HG03520 (cell line): ENCODE measurements at regions not wholly inside any gene's neighbourhood (a gene's known extent, or its start where the extent isn't known, plus 50 kb on each side); places are given as distances from the start of the nearest gene placed in this dataset.

Experiments
- ATAC-seq: cut with Tn5 transposase; IDR thresholded peaks from one replicate; pipeline ENCODE4 v1.9.1; 2021; ENCODE audit warnings: mild to moderate bottlenecking, moderate library complexity; ENCODE audit not compliant: unreplicated experiment

DNA sequence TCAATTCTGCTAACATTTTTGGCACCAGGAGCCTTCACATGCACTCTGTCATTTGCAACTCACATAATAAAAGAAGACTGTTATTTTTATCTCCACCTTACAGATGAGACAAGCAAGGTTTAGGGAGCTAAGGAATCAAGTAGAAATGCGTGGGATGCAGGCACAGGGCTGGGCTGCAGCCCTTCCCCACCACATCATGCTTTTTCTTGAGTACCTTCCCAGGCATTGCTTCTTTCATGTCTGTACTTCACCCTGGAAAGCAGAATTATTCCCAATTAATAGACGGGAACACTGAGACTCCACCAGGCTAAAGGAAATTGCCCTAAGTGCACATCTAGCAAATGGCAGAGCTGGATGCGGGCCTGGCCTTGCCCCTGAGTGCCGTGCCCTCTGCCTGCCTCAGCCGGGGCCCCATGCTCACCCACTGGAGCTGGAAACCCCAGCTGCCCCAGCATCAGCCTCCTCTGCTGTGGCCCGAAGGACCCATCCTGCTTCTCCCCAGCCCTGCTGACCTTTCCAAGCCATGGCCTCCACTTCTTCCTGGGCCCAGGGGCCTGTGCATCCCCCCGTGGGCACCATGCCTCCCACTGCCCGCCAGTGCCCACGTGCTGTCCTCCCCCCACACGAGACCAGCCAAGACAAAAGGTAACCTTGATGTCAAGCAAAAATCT lies 257.5 kb downstream of the TOMM20 start:
- no peak for ATAC-seq

DNA sequence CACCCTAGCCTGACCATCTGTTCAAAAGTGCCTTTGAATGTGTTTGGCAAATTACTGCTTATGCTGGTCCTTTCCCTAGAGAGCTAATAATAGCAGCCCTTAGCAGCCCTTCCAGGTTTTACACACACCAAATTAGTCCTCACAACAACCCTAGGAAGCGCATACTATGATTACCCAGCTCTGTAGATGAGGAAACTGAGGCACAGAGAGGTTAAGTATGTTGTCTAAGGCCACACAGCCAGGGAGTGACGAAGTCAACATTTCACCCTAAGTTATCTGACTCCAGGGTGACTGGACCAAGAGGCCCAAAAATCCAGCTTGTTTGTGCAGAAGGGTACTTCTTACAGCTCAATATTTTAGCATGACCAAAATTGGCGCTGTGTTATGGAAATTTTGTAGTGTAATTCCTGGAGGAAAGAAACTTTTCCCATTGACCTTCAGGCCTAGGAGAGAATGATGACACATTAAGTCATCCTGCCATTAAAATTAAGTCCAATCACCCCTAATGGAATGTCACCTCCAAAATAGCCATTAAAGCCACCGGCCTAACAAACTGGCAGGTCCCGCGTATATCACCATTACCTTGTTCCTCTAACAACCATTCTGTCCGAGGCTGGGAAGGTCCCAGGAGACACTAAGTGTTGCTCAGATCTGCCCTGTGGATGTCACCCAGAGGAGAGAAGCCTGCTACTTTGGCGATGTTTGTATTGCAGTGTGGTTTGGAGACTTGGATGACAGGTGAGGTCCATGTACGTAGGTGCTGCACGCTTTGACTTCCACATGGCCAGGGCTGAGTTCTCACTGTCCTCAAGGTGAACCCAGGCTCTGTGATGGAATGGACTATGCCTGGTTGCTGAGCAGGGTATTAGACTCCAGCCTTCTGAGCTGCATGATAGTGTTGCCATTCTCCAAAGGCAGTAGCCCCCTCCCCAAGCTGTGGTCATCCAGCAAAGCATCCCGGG lies 258.3 kb downstream of the TOMM20 start:
- no peak for ATAC-seq

DNA sequence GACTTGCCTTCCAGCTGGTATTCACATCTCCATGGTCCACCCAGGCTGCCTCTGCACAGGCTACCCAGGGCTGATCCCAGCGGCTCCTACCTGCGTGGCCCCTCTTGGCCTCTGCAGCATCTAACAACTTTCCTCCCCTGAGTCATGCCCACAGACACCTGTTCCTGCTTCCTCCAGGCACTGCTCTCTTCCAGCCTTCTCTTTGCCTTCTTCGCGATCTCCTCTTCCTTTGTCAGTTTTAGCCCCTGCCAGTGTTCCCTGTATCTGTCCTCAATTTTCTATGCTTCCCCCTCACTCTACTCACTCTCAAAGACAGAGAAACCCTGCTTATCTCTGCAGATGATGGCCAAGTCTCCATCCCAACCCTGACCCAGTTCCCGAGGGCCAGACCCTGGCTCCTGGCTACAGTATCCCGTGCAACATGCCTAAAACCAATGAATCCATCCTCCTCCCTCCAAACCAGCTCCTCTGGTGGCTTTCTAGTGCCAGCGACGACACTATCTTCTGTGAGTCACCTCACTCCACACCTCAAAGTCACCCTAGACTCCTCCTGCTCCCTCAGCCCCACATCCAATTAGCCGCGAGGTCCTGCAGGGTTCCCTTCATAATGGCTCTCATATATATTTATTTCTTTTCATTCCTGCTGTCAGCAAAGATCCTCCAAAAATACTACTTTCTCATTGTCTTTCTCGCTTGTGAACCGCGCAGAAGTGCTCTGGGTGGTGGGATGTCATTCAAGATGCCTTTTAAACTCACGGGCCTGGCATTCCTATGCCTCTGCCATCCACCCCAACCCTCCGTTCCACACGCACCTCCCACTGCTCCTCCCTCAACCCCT lies 259.2 kb downstream of the TOMM20 start:
- ATAC-seq = no peak

DNA sequence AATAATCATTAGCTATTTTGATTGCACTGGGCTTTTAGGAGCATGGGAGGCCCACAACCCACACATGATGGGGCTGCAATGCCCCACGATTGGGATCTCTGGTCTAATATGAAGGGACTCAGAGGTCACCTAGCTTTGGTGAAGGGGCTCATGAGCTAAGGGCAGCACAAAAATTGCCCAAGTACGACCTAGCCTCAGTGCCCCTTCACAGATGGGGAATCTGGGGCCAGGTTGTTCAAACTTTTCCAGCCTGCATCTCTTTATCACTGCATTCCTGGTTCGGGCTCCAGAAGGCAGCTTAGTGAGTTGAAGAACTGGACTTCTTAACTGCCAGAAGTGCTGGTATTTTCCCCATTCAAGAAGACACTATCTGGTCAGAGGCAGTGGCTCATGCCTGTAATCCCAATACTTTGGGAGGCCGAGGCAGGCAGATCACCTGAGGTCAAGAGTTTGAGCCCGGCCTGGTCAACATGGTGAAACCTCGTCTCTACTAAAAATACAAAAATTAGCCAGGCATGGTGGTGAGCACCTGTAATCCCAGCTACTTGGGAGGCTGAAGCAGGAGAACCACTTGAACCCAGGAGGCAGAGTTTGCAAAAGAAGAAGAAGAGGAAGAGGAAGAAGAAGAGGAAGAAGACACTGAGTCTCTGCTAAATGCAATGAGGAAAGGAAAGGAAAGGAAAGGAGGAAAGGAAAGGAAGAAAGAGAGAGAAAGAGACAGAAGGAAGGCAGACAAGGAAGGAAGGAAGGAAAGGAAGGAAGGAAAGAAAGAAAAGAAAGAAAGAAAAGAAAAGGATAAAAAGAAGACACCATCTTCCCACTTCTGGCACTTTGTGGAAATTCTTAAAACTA lies 258.5 kb upstream of the IRF2BP2 start:
- ATAC-seq = no peak

DNA sequence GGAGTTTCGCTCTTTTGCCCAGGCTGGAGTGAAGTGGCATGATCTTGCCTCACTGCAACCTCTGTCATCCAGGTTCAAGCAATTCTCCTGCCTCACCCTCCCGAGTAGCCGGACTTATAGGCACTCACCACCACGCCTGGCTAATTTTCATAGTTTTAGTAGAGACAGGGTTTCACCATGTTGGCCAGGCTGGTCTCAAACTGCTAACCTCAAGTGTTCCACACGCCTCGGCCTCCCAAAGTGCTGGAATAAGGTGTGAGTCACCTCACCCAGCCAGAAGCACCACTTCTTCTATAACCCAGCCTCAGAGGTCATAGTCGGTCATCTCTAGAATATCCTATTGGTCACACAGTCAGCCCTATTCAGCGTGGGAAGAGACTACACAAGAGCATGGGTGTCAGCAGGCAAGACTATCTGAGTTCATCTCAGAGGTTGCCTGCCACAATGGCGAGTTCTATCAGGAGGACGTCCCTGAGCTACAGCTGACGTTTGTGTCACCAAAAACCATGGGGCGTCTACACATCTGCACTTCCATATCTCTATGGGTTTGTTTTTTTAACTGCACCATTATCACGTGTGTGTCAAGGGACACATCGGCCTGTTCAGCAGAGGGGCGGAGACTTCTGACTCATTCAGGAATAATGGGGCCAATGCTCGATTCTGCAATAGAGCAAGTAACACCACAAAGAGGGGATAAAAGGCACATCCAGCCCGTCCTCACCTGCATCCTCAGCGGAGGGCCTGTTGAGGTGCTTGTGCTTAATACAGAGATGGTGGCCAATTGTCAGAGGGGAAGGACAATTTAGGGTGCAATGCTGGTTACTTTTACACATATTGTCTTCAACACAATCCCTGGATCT lies 256.3 kb upstream of the IRF2BP2 start:
- no peak for ATAC-seq

DNA sequence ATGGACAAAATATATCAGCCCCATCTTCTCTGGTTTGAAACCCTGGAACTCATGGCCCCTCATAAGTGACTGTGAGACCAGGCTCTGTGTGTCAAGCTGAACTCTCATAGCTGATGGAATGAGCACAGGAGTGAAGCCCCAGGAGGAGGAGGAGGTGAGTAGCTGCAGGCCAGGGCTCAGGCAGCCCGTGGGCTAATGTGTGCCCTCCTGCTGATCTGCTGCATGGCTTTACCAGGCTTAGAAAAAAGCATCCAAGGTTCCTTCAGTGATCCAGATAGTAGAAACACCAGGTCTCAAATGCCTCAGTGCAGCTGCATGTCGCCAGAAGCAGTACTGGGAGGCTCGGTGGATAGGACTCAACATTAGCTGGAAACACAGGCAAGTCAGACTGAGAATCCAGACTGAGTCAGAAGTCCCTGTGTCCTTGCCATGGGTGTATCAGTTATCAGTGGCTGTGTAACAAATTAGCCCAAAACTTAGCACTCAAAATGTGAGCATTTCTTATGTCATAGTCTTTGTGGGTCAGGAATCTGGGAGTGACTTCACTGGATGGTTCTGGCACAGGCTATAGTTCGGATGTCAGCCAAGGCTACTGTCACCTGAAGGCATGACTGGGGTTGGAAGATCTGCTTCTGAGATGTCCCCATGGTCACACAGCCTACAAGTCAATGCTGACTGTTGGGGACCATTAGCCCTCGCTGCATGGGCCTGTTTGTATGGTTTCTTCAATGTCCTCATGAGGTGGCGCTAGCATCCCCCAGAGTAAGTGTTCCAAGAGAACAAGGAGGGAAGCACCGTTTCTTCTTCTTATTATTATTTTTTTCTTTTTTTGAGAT lies 255.4 kb upstream of the IRF2BP2 start:
- ATAC-seq = no peak

DNA sequence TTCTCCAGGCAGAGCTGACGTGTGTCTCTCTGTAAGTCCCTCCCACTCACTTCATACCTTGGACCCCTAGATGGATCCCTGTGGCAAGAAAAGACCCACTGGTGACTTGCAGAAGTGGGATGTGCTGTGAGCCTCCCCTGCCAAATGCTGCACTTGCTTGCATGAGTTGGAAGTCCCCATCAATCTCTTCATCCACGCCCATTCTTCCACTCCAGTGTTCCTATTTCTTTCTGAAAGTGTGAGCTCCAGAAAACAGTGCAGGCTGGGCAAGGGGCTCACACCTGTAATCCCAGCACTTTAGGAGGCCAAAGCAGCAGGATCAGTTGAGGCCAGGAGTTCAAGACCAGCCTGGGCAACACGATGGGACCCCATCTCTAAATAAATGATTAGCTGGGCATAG lies 254.1 kb upstream of the IRF2BP2 start:
- ATAC-seq = no peak

DNA sequence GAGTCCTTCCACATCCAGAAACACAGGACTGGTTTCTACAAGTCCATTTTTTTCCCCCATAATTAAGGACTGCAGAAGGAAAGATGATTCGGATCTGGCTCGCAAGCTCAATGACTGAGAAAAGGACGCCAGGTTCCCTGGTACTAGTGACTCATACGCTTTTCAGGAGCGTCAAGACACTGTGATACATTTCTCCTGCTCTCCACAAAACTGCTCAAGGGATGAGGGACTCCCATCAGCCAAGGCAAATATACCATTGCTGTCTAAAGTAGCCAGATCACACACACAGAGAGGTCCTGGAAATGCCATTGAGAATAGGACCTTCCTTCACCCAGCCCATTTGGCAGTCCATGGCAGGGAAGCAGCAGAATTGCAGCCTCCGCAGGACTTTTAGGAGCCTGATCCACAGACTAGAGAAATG lies 253.6 kb upstream of the IRF2BP2 start:
- ATAC-seq = no peak

DNA sequence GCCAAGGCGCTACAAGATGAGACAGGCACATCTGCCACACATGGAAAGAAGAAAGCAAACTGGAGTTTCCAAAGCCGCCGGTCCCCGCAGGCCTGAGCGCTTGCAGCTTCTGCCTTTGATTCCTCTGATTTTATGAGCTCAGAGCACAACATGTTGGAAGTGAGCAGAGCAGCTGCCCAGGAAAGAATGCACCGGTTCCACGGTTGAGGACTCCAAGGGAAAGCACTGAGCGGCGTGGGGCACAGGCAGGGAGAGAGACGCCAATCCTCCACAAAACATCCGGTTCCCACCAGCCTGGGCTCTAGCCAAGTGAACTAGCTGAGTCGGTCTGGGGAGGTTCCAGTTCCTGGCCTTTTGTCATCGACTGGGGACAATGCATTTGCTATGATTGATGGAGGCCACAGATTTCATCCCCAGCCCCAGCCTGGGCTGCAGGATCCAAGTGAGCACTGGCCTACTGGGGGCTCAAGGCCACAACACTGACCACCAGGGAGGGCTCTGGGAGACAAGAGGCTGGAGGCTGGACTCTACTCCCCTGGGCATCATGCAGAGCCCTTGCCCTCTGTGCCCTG lies 253.1 kb upstream of the IRF2BP2 start:
- no peak for ATAC-seq

DNA sequence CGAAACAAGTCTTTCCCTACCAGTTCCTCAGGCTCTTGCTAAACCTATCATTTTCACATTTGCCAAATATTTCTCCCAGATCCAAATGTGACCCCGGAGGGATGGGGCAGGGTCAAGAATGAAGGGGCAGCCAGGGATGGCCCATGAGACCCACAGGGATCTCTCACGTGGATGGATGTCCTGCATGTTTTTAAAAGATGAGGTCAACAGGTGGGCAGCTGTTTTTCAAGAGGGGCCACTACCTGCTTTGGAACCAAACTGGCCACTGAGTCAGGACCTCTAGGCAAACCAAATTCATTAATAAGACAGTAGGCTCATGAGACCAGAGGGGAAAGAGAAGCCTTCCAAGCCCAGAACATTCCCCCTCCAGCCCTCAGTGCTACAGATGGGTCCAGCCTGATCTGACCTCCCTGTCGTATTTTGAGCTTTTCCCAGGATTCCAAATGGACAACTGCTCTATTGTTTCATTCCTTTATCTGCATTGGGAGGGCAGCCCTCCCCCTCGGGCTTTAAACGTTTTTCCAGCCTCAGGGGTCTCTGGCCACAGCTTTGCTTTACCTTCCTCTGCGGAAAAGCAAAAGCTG lies 252.5 kb upstream of the IRF2BP2 start:
- no peak for ATAC-seq

DNA sequence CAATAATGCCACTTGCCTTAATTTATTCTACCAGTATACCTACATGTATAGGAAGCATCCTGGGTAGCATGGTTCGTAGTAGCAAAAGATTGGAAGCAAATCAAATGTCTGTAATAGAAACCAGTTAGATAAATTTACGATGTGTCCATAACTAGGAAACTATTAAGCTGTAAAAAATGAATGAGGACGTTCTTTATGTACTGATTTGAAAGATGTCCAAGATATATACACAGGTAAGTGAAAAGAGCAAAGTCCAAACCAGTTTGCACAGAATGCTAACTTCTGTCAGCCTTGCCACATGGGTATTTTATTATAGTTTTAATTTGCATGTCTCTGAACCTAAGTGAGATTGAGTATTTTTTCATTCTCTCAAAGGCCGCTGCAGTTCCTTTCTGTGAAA lies 251.8 kb upstream of the IRF2BP2 start:
- no peak for ATAC-seq

DNA sequence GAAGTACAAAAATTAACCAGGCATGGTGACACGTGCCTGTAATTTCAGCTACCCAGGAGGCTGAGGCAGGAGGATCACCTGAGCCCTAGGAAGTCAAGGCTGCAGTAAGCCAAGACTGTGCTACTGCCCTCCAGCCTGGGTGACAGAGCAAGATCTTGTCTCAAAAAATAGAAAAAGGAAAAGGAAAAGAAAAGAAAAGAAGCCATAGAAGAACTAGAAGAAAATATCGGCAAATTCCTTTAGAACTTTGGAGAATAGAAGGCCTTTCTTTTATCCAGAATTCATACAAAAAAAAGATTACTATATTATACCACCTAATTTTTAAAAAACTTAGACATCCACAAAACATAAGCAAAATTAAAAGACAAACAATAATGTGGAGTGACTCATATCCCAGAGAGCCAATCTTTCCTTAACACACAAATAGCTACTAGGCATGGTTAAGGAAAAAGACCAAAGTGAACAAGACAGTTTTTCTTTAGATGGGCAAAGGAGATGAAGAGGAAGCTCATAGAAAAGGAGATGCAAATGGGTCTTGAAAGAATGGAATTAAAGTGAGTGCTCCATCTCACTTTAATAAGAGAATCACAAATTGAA lies 251.1 kb upstream of the IRF2BP2 start:
- no peak for ATAC-seq

DNA sequence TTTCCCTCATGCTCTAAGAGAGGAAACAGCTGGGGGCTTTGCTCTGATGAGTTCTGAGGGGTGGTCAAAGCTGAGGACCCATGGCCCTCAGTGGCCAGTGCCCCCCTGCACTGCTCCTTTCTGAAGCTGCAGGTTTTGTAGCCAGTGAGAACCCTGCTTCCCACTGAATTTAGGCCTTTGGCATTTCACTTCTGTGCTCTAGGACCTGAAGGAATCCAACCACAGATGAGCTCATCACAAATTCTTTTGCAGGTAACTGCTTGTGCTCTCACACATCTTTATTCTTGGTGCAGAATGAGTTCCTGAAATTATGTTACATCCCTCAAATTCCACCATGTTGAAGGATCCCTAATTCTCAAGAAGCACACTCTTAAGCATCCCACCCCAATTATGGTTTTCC lies 248.7 kb upstream of the IRF2BP2 start:
- no peak for ATAC-seq

DNA sequence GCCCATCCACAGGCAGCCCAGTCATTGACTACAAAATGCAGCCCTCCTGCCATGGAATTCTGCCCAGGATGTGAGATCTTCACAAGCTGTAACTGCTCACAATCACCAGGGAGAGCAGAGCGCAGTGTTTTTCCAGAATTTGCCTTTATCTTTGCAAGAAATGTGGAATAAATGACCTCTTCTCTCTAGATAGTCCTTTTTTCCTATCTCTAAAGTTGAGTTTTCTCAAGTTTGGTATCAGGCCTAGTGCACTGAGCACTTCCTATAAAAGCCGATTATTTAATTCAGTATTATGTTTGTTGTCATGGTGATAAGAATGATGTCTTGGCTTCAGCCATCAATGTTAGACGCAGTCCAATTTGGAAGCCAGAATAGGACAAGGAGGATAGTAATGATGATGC lies 246.9 kb upstream of the IRF2BP2 start:
- no peak for ATAC-seq

DNA sequence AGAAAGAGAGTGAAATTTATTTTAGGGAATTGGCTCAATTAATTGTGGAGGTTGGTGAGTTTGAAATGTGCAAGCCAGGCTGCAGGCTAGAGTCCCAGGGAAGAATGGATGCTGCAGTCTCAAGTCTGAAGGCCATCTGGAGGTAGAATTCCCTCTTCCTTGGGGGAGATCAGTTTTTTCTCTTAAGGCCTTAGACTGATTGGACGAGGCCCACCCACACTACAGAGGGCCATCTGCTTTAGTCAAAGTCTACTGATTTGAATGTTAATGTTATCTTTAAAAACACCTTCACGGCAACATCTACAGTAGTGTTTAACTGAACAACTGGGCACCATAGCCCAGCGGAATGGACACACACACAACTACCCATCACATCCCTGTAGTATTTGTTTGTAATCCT lies 245.9 kb upstream of the IRF2BP2 start:
- ATAC-seq = no peak

DNA sequence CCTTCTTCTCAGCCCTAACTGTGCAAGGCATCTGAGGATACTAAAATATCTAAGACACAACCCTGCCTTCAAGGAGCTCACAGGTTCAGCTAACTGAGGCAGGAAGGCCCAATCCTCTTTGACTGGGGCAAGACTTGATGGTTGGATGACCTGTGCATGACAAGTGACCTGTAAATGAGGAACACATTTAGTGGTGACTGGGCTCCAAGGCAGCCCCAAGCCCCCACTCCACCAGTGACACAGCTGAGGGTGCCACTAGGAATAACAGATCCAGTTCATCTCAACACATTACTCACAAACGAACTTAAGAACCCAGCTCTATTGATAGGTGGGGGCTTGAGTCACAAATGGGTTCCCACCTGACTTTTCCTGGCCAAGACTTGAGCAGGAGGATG lies 244.7 kb upstream of the IRF2BP2 start:
- ATAC-seq = no peak

DNA sequence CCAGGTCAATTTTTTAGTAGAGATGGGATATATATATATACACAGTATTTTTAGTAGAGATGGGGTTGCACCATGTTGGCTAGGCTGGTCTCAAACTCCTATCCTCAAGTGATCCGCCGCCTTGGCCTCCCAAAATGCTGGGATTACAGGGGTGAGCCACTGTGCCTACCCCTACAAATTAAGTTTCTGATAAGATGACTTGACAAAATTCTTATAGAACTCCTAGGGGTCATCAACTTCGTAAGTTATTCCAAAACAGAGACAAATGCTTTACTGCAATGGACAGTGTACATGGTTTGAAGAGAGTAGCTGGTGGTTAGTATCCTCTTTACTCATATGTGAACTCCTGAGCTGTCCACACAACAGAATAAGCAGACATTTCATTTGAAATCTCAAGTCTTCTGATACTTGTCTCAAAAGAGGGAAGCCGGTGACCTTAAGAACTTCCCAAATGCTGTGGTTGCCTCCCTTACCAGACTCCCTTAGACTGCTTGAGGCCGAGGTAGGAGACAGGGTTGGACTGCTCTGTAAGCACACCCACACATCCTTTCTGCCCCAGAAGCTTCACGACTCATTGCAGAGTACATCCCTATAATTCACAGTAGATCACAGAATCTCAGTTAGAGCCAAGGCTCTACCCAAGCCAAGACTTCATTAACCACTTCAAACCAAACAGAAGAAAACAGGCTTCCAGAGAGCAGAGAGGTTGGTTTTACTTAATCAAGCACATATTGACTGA lies 244.1 kb upstream of the IRF2BP2 start:
- ATAC-seq = no peak
